Stimulated activated CD4-positive, alpha-beta T cell treated with anti-CD3 and anti-CD28 coated beads, Interleukin-4, amount 100 ng/mL, for 4 hours (primary cell): ENCODE measurements at regions not wholly inside any gene's neighbourhood (a gene's known extent, or its start where the extent isn't known, plus 50 kb on each side); places are given as distances from the start of the nearest gene placed in this dataset.
"Not testable (repeated sequence)": the region's sequence is repeated elsewhere in the genome, so short reads cannot be mapped to it uniquely, and the experiment has no call there.

Source experiments
- DNase-seq, 2 experiments: peaks; one replicate each; pipeline ENCODE4 v3.0.0-alpha.2; 2020

DNA sequence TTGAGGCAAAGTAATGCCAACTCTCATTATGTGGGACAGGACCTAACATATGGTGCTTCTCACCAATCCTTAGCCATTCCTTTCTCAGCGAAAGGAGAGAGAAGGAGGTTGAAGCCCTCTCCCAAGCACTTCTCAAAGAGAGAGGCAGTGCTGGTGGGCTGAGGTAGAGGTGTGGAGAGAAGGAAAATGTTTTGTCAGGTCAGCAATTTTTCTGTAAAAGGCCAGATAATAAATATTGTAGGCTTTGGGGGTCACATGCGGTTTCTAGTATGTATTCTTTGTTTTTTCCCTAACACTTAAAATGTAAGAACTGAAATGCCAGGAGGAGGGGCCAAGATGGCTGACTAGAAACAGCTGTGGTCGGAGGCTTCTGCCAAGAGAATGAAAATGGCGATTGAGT is 225.0 kb upstream of the NPY start:
- no peak for DNase-seq

DNA sequence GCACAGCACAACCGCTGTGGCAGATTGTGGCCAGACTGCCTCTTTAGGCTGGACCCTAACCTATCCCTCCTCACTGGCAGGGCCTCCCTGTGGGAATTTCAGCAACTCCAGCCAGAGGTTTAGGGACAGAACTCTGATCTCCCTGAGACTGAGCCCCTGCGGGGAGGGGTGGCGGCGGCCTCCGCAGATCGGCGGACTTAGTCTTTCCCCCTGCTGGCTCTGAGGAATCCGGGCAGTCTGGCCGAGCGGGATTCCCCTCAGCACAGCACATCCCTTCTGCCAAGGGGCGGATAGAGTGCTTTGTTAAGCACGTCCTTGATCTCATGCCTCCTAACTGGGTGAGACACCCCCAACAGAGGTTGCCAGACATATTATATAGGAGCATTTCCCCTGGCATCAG is 224.2 kb upstream of the NPY start:
- no peak for DNase-seq

DNA sequence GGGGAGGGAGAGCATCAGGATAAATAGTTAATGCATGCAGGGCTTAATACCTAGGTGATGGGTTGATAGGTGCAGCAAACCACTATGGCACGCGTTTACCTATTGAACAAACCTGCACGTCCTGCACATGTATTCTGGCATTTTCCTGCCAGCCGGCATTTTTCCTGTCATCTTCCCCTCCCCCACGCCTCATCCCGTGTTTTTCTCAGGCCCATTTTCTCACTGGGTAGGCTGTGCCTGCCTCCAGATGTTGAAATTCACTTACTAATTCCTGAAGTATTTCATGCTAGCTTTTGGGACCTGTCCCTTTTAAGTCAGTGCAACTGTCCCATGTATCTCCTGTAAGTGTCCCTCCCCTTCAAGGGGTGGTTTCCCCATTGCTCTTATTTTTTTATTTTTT is 220.3 kb upstream of the NPY start:
- no peak for DNase-seq

DNA sequence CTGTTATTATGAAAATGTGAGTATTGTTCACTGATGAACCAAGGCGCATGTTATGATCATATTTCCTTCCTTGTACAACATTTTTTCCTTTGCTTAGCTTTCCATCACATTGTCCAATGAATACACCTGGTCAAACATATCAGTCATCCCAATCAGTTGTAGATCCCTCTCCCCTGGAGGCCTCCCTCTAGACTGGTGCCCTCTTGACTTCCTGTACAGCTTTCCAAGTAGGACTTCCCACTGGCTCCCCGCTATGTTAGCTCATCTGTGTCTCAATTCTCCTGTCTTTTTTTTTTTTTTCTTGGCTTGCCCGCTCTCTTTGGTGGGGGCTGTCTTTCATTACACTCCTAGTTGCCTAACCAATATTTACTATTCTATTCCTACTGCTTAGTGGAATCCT is 214.2 kb upstream of the NPY start:
- DNase-seq = no peak

DNA sequence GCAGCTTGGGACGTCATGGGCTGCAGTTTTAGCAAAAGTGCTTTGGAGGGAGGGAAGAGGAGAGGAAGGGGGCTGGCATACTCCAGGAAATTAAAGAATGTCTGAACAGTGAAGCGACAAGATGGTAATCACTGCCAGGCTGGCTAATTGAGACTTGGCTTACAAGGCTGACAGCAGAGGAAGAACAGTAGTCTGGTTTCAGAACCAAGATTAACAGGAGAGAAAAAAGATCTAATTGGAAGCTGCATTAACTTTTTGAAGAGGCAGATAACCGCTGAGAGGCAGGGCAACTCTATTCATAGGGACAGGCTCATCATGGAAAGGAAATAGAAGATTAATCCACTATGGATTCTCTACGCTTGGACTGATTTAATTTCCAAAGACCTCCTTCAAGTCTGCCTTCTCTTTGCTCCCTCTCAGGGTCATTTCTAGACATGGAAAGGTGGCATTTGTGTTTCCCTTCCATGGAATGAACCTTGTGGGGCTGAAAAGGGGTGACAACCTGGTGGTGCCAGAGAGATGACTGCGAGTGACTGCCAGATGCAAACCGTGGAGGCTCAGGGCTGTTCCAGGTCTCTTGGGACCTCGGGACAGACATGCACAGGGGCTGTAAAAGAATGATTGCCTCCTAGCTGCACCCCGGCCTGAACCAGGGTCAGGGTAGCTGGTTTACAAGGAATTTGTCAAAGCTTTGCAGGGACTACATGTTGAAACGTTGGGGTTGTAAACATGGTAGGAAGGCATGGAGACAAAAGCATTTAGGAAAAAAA is 210.2 kb upstream of the NPY start:
- DNase-seq = no peak

DNA sequence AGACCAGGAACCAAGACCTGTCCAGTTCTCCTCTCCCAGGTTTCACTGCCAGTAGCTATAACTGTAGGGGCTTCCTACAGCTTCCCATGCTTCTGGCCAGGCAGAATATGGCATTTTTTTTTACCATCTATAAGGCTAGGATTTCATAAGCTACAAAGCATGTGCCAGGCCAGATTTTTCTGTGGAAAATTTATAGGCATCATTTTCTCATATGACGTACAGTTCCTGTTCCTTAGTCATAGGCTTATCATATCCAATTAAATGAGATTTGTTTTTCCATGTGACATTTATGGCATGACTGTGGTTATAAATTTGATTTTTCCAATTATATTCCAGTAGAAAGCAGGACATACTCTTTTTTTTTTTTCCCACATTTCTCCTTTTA is 208.6 kb upstream of the NPY start:
- no peak for DNase-seq

DNA sequence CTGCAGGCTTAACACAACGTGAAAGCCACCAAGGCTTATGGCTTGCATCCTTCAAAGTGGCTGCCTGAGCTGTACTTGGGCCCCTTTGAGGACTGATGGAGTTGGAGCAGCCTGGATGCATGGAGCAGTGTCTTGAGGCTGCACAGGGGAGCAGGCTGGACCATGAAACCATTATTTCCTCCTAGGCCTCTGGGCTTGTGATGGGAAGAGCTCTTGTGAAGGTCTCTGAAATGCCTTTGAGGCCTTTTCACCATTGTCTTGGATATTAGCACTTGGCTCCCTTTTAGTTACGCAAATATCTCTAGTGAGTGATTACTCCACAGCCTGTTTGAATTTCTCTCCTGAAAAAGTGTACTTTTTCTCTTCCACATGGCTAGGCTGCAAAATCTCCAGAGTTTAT is 201.2 kb upstream of the NPY start:
- DNase-seq = no peak

DNA sequence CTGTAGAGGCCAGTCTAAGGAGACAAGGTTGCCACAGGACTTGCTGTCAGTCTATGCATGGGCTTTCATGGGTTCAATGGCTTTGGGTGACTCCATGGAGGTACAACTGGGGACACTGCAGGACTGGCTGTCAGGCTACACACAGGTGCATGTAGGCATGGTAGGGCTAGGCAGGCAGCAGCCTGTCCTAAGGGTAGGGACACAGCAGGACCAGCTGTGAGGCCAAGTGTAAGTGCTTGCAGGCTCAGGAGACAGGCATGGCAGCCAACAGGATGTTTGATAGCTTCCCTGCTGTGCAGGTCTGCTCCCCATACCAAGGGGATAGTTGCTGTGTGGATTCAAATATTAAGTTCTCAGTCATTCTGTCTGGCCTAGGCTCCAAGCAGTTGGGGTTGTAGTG is 181.0 kb upstream of the NPY start:
- no peak for DNase-seq

DNA sequence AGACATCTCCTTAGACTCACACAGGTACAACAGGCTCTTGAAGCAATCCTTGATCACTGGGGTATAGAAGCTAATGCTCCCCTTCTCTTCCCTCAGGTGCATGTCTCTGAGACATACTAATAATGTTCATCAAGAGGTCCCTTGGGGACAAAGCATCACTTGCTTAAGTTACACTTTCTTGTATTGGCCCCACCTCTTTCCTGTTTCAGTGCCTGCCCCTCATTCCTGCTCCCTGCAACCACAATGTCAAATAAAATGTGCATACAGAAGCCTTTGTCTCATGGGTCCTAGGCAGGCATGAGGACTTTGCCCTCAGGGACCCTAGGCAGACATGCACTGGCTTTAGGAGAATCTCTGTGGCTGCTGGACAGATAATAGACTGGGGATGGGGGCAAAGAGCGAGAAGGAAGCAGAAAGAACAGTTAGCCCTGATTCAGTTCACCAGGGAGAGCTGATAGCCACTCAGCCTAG is 175.0 kb upstream of the NPY start:
- DNase-seq = no peak

DNA sequence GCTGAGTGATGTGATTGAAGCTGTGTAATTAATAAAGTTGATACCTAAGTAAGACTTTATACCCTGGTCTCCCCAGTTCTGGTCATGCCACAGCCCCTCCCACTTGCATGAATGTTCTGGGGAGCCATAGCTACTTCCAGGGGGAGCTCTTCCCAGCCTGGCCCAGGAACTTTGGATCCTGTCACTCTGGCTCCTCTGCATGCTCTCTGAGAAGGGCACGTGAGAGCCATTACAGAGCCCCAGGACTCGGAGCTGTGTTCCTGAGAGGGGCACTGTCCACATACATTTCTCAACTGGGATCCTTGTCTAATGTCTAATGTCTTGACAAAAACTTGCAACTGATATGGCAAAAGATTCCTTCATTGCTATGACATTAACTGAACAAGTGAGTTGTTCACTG is 173.9 kb upstream of the NPY start:
- no peak for DNase-seq

DNA sequence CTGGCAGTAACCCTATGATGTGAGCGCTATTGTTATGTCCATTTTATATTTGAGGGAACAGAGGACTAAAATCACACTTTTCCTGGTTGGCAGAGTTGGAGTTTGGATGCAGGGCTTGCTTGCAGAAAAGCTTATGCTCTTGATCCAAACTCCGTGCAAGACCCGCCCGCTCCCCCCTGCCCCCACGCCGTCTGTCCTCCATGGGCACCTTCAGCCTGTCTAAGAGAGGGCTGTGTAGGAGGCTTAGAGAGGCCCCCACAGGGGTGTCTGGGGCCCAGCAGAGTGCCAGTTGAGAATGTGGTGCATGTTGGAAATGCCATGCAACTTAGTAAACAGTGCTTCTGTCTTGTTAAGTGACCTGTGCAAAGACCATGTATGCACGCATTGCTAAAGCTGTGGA is 170.5 kb upstream of the NPY start:
- no peak for DNase-seq

DNA sequence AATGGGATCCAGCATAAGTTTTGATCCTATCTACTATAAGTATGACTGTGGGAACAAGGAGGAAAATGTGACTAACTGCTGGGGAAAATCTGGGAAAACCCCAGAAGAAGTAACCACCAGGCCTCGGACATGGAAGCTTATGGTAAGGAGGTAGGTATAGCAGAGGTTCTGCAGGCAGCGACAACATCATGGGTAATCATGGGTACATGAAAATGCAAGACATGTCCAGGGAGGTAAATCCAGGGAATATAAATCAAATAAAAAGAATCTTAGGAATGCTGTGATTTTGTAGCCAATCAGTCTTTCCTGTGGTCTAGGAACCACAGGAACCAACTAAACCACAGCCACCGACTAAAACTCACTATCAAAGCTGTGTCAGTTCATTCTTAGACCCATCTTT is 168.3 kb upstream of the NPY start:
- no peak for DNase-seq

DNA sequence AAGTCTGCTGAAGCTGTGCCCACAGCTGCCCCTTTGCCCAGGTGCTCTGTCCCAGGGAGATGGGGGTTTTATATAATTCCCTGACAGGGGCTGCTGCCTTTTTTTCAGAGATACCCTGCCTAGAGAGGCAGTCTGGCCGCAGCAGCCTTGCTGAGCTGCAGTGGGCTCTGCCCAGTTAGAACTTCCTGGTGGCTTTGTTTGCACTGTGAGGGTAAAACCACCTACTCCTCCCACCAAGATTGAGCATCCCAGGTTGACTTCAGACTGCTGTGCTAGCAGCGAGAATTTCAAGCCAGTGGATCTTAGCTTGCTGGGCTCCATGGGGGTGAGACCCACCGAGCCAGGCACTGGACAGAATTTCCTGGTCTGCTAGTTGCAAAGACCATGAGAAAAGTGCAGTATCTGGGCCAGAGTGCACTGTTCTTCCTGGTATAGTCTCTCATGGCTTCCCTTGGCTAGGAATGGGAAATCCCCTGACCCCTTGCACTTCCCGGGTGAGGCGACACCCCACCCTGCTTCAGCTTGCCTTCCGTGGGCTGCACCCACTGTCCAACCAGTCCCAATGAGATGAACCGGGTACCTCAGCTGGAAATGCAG is 166.0 kb upstream of the NPY start:
- DNase-seq = not testable (repeated sequence)

DNA sequence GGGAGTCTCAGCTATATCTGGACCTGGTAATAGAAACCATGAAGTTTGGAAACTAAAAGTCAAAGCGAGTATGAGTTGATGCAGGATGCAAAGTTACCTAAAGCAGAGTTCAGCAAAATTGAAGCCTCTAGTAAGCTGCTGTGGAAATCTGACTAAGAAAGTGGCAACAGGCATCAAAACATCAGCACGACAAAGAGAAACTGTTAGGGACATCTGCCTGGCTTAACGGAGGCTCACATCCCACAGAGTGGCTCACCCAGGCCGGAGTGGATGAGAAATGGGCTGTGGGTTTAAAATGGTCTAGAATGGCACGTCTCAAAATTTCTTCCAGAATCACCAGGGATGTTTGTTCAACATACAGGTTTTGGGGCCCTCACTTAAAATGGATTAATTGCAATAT is 164.1 kb upstream of the NPY start:
- no peak for DNase-seq

DNA sequence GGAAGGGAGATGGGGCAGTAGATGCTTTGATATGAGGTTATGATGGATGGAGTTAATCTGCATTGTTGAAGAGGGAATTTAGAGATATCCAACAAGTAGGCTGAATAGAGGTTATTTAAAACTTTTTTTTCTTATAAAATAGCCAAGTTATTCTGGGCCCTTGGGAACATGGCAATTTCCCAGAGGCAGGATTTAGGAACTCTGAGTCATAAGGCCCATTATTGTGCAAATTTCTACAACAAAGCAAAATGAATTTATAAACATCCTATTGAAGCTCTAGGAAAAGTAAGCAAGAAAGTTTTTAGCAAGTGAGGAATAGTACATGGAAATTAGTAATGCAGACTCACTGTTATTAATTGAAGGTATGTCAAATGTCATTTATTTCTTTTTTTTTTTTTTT is 160.9 kb upstream of the NPY start:
- no peak for DNase-seq

DNA sequence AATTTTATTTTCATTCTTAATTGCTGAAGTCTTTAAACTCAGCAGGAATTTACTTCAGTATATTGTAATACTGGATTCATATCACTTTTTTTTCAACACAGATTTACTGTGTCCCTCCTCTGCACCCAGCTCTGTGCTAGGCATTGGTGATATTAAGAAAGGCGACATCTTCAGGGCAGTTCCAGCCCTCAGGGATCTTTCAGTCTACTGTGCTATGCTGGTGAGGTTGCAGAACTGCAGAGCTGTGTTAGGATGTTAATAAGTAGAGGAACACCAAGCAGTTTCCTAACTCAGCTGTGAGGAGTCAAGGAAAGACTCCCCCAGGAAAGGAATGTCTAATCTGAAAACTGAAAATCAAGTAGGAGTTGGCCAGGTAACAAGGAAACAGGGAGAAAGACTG is 158.2 kb upstream of the NPY start:
- no peak for DNase-seq

DNA sequence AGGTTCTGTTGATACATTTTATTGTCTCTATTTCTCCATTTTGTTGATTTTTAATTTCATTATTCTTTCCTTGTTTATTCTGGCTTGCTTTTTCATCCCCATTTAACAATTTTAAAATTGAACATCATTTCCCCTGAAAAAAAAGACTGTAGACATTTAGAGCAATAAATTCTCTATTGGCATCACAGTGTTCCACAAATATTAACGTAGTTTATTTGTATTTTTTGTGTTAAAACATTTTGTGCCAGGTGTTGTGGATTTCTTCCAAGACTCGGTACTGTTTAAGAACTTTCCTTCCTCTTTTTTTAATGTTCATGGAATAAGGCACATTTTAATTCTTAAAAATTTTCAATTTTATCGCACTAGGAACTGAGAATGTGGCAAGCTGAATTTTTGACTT is 156.1 kb upstream of the NPY start:
- no peak for DNase-seq

DNA sequence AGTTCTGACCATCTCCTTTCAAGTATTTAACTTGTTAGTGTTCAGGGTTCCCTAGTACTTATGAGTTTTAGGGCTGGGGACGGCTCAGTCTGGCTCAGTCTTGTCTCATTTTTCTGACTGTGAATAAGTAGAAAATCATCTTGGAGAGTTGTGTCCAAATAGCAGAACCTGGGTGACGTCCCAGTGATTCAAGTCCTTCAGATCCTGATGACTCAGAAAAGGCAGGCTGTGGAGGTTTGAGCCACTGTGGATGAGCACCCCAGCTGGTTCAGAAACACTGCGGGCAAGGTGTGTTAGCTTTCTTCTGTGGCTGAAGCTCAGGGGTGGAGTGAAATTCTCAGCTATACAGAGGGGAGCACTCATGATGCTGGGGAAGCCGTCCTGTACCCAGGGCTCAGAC is 154.4 kb upstream of the NPY start:
- no peak for DNase-seq

DNA sequence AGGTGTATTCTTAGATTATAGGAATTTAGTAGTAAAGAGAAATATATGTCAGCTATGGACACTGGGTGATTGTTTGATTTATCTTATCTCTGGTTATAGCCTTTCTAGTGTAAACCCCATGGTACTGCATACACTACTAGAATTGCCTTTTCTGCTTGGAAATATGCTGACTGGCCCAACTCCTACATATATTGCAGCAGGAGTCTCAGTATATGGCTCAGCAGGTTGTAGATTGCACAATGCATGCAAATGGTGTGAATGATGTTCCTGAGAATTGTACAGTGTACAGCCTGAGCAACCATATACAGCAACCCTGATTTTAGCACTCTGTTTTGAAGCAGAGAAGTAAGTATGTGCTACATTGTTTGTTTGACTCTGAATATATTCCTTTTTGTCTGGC is 153.4 kb upstream of the NPY start:
- DNase-seq = no peak

DNA sequence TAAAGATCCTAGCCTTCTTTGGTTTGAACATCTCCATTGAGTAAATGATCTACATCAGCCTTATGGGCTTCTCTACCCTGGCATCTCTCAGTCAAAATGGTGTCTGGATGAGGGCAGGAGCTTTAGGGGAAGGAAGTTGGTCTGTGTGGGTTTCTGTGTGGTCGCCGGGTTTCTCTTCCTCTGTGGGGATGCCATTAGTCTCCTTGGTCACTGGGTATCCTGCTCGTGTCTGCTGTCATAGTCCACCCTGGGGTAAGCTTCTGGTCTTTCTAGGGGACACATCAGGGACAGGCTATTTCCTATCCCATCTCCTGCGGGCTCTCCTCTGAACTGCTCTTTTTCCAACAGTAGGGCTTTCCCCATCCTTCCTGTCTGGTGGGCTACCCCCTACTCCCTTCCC is 150.3 kb upstream of the NPY start:
- DNase-seq = no peak

DNA sequence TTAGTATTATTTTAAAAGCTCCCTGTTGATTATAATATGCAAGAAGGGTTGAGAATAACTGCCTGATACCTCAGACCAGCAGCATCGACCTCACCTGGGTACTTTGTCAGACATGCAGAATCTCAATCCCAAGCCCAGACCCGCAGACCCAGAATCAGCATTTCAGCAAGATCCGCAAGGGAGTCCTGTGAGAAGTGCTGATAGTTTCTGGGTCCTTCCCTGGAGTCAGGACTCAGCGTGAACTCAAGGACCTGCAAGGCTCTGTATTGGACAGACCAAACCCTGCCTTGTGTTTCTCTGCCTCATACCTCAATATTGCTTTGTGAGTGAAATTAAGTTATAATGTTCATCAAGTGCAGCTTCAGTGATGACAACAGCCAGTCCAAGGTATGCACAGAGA is 149.5 kb upstream of the NPY start:
- DNase-seq = no peak

DNA sequence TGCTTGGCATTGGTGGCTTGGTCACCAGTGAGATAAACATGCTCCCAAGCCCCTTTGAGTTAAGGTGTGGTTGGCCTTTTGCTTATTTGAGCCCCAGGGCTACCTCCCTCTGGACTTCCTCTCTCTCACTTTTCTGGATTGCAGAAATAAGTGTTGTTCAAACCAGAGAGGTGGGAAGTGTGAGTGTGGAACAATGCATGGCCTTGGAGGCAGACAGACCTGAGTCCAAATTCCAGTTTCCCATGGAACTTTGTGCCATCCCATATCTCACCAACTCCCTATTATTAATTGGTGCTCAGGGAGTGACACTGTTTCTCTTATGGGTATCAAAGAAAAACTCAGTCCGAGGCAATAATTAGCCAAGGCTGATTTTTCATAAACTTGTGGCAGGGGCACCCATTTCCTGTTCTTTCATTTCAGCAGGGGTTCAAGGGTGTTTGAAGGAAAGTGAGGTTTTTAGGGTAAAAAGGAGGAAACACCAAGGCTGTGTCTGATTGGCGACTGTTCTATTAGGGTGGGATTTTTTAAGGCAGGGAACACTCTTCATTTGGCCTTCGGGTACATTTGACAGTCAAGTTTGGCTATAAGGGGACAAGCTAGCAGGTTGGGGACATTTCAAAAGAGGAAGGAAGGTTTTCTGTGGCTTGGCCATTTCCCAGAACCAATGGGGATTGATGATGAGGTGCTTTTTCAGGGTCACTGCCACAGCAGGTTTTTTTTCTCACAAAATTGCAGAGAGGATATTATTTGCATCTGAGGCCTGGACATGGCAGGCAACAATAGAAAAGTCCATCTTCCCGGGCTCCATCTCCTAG is 148.8 kb upstream of the NPY start:
- DNase-seq = no peak

DNA sequence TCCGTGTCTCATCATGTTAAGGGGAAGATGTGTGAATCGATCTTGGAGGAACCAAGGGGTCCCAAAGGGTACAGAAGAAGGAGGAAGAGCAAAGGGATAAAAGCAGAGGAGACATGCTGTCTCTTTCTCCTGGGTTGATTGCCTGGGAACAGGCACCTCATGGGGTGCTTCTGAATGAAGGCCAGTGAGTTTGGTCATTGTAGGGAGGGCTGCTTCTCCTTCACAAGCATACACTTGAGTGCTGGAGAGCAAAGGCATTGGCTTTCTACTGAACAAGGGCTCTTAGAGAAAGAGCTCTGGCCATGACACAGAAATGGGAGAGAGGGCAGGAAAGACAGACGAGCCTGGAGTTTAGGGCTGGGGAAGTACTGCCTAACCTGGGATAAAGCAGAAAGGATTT is 146.7 kb upstream of the NPY start:
- DNase-seq = no peak

DNA sequence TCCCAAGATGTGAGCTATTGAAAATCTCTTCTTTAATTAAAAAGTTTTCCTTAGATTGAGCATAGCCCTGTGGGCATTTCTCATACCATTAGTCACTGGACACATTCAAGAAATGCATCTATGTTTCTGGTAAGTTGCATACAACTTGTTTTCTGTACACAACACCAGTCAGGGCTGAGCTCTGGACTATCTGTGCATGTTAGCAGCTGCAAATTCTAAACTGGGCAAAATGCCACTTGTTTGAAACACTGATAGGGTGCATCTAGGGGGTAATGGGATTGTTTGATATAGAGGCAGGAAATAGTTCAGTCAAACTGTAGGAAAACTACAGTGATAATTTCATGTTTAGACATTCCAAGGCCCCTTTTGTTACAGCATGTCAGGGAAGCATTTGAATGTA is 145.6 kb upstream of the NPY start:
- DNase-seq = no peak
